GM18909 (cell line): ENCODE measurements at regions not wholly inside any gene's neighbourhood (a gene's known extent, or its start where the extent isn't known, plus 50 kb on each side); places are given as distances from the start of the nearest gene placed in this dataset.

Experiments used
- ATAC-seq: cut with Tn5 transposase; IDR thresholded peaks from one replicate; pipeline ENCODE4 v1.9.1; 2021; ENCODE audit warnings: mild to moderate bottlenecking; ENCODE audit not compliant: unreplicated experiment, poor library complexity

GRCh38 chr5:34522599-34523386 lies 133.3 kb upstream of the RAI14 start:
- peak; percentile 94 for ATAC-seq

- ATAC-seq: peak; percentile 6
Observed at GRCh38 chr5:34523387-34523726, 132.8 kb upstream of the RAI14 start.

- ATAC-seq: no peak
Observed at GRCh38 chr5:34524123-34524522, 132.0 kb upstream of the RAI14 start.

GRCh38 chr5:34525761-34526160 lies 130.4 kb upstream of the RAI14 start:
- ATAC-seq: no peak

GRCh38 chr5:34526682-34527305 lies 129.3 kb upstream of the RAI14 start:
- ATAC-seq: no peak

GRCh38 chr5:34529581-34530331 lies 126.4 kb upstream of the RAI14 start:
- no peak for ATAC-seq

GRCh38 chr5:34530637-34531036 lies 125.5 kb upstream of the RAI14 start:
- ATAC-seq: no peak

- ATAC-seq: no peak
Observed at GRCh38 chr5:34531751-34532360, 124.3 kb upstream of the RAI14 start.

- peak; percentile 91 for ATAC-seq
Observed at GRCh38 chr5:34533582-34534522, 122.3 kb upstream of the RAI14 start.

GRCh38 chr5:34534523-34535103 lies 121.5 kb upstream of the RAI14 start:
- no peak for ATAC-seq

- no peak for ATAC-seq
Observed at GRCh38 chr5:34535433-34535832, 120.7 kb upstream of the RAI14 start.

- ATAC-seq: no peak
Observed at GRCh38 chr5:34535944-34536623, 120.0 kb upstream of the RAI14 start.

- no peak for ATAC-seq
Observed at GRCh38 chr5:34536699-34537098, 119.4 kb upstream of the RAI14 start.

GRCh38 chr5:34538026-34538672 lies 118.0 kb upstream of the RAI14 start:
- ATAC-seq: no peak

- ATAC-seq: no peak
Observed at GRCh38 chr5:34539183-34539582, 116.9 kb upstream of the RAI14 start.

- no peak for ATAC-seq
Observed at GRCh38 chr5:34541067-34541466, 115.1 kb upstream of the RAI14 start.

- ATAC-seq: no peak
Observed at GRCh38 chr5:34542818-34543217, 113.3 kb upstream of the RAI14 start.

GRCh38 chr5:34543687-34544086 lies 112.4 kb upstream of the RAI14 start:
- no peak for ATAC-seq
